ENCODE measurements at regions not wholly inside any gene's neighbourhood (a gene's known extent, or its start where the extent isn't known, plus 50 kb on each side); places are given as distances from the start of the nearest gene placed in this dataset.
A peak's percentile ranks its signal among the peaks of the same experiment; 100 is the strongest.
"Not testable (repeated sequence)": the region's sequence is repeated elsewhere in the genome, so short reads cannot be mapped to it uniquely, and the experiment has no call there.

- peak; percentile 3 for DNase-seq (ENCODE audit: low spot score)
Measured at GRCh38 chr13:90686442-90686841, 661.0 kb upstream of the MIR17HG start.

GRCh38 chr13:90689111-90689510 lies 658.4 kb upstream of the MIR17HG start:
- no peak for DNase-seq (ENCODE audit: low spot score)

DNA sequence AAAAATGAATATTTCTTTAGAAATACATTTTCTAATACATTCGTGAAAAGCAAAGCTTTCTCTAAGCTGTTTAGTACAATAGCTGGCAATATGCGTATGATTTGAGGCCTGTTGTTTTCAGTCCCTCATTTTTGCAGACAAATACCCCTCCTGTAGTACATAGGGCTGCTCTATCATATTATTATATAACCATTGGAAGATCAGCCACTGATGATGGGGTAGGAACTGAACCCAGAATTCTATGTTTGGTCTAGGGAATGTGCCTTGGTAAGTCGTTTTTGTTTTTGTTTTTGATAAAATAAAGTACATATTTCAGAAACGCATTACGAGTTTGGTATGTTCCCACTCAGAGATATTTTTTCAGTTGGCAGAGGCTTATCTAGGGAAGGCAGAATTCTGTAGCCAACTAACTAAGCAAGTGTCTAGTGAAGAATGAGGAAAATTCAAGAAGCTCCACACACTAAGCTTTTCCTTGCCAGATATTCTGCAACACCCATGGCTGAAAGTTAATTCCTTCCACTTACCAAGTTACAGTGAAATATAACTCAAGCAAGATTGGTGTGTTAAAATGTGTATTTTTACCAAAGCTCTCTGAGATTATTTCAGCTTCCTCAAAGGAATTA lies 656.9 kb upstream of the MIR17HG start:
- no peak for DNase-seq (ENCODE audit: low spot score)

DNA sequence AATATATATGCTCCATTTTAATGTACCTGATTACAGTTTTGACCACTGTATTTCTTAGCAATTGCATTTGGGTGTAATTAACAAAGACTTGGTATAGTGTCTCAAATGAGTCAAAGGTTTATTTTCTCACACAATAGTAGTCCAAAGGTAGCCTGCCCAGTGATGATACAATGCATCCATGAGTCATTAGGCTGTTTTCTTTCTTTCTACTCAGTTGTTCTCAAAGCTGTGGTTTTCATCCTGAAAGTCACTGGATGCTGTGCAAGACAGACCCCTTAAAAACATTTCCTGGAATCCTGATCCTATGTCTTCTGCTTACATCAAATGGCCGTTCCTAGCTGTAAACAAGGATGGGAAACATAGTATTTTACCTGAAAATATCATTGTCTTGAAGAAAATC lies 651.2 kb upstream of the MIR17HG start:
- DNase-seq (ENCODE audit: low spot score): no peak

DNA sequence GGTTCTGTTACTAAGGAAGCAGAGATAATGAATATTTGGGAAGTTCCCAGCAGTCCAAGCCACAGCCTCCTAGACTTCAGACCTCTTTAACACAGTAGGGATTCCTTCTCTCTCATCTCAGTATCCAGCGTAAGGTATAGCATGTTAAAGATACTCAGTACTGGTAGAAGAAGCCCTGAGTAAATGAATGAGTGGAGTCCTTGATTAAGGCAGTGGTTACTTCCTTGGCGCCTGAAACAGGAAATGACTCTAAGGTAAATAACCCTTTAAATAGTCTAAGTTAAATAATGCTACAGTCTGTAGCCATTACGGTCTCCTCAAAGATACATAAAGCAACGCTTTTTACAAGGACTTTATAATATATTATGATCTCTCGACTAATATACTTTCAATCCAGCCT lies 650.8 kb upstream of the MIR17HG start:
- no peak for DNase-seq (ENCODE audit: low spot score)

DNA sequence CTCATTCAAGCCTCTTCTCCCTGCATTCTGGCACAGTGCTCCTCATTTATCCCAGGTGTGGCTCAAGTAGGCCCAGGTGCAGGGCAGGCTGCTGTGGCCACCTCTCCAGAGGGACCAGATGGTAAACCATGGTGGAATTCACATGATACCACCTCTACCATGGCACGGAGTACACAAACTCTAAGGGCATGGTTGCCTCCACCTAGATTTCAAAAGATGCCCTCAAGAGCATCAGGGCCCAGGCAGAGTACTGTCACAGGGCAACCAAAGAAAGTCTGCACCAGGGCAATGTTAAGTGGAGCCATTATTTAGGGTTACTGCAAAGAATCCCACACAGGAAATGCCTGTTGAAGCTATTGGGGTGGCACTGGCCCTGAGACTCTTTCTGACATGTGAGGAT lies 647.1 kb upstream of the MIR17HG start:
- DNase-seq (ENCODE audit: low spot score): no peak

DNA sequence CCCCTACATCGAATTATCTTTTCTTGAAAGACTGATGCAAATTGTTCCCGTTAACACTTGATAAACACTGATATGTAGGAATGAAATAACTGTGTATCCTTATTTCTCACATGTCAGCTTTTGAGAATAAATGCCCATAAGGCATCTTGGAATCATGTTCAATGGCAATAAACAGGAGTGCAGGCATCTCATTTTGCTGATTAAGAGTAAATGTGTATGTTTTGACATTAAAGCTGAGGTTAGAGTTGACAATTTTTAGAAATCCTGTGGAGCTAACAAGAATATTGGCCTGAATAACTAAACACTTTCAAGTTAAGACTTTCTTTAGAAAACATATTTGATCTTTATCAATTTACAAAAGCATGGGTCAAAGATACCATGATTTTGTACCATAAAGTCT lies 646.2 kb upstream of the MIR17HG start:
- no peak for DNase-seq (ENCODE audit: low spot score)

DNA sequence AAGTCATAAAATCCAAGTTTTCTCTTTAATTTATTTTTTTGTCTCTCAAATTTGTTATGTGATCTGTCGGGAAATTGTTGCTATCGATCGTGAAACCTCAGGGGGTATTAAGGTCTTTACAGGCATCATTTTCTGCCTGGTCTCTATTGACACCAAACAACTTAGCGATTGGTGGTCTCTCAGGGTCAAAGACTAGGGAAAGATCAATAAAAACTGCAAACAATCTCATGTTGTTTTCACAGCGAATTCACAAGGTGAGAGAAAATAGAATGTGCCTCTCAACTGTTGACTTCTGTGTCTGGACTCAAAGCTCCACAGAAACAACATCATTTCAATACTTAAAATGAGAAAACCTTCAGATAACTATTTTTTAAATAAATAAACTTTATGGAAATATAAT lies 645.4 kb upstream of the MIR17HG start:
- DNase-seq (ENCODE audit: low spot score): no peak

GRCh38 chr13:90706631-90707030 lies 640.9 kb upstream of the MIR17HG start:
- no peak for DNase-seq (ENCODE audit: low spot score)

- no peak for DNase-seq (ENCODE audit: low spot score)
Measured at GRCh38 chr13:90708128-90708527, 639.4 kb upstream of the MIR17HG start.

GRCh38 chr13:90709319-90709718 lies 638.2 kb upstream of the MIR17HG start:
- no peak for DNase-seq (ENCODE audit: low spot score)

DNA sequence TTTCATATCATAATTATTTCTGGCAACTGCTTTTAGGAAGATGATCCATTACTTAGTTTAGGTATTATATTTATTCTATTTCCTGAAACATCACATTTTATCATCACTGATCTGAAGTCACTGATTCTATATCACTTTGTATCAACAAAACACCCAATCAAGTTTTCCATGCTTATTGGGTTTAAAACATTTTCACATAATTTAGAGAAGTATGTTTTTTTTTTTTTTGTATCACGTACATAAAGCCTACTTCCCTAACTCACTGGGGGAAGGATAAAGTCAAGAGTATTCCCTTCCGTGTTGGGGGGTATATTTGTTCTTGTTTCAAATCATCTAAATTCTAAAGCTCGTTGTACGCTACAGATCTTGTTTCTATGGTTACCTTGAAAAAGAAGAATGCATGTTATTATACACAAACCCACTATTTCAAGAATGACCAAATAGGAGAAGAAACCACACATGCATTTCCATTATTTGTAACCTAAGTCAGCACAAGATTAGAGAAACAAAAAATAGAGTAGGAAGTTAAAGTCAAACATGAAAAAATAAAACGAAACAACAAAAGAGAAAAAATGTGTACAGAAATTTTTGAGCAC lies 637.2 kb upstream of the MIR17HG start:
- no peak for DNase-seq (ENCODE audit: low spot score)

DNA sequence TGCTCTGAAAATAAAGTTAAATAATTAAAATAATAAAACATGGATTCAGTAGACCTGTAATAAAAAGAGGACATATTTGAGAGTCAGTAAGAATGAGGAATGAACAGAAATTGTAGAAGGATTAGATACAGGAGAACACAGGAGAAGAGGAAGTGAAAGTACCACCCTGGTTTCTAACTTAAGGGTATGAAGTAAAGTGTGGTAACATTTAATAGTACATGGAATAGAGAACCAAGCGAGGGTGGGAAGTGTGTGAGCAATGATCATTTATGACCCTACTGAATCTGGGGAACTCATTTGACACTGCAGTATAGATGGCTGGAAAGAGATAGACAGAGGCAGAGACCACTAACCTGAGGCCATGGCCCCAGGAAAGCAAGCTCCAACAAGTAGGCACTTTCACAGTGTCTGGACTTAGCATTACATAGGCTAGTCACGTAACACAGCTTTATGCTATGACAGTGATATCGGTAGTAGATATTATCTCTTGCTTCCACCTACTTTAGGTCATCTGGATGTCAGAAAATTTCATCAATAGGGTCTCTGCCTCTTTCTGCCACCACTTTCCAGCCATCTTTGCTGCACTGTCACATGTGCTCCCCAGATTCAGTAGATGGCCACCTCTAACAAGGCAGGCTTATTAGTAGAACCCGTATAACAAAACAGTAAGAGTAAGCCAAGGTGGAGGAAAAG lies 633.9 kb upstream of the MIR17HG start:
- no peak for DNase-seq (ENCODE audit: low spot score)

DNA sequence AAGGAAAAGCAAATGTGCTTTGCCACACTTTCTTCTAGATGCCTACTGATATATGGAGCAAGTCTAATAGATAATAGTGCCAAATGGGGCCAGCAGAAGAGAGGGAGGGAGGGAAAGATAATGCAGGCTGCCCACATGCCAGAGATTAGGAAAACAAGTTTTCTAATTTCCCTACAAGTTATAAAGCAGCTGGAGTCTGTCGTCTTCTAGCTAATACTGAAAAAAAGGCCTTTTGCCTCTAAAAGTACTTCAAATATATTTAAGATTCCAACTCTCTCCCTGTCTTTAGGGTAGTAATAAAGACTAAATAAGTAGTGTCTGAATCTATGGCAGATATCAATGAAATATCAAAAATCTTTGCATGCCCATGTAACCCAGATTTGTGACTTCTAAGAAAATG lies 632.0 kb upstream of the MIR17HG start:
- no peak for DNase-seq (ENCODE audit: low spot score)

GRCh38 chr13:90717451-90717936 lies 630.0 kb upstream of the MIR17HG start:
- DNase-seq (ENCODE audit: low spot score): no peak

DNA sequence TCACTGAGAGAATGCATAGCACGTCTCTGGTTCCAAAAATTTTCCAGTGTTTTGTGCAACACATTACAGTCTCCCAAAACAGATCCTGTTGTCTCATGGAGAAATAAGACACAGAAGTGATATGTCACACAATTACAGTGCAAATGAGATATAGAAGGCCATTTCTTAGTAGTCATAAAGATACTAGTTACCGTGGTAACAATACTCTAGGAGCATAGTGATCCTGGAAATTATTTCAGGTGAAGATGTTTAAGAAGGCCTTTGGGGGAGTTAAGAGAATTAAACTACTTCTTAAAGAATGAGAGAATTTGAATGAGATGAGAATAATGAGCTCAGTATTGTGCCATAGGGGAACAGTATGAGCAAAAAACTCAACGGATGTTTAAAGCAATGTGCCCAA lies 628.0 kb upstream of the MIR17HG start:
- no peak for DNase-seq (ENCODE audit: low spot score)

- DNase-seq (ENCODE audit: low spot score): no peak
Measured at GRCh38 chr13:90721937-90722336, 625.5 kb upstream of the MIR17HG start.

GRCh38 chr13:90723381-90723780 lies 624.1 kb upstream of the MIR17HG start:
- DNase-seq (ENCODE audit: low spot score): no peak

GRCh38 chr13:90726375-90726774 lies 621.1 kb upstream of the MIR17HG start:
- DNase-seq (ENCODE audit: low spot score): no peak

- DNase-seq (ENCODE audit: low spot score): no peak
Measured at GRCh38 chr13:90732049-90732448, 615.4 kb upstream of the MIR17HG start.

DNA sequence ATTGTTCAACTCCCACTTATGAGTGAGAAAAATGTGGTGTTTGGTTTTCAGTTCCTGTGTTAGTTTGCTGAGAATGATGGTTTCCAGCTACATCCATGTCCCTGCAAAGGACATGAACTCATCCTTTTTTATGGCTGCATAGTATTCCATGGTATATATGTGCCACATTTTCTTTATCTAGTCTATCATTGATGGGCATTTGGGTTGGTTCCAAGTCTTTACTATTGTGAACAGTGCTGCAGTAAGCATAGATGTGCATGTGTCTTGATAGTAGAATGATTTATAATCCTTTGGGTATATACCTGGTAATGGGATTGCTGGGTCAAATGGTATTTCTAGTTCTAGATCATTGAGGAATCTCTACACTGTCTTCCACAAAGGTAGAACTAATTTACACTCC lies 613.0 kb upstream of the MIR17HG start:
- DNase-seq (ENCODE audit: low spot score): not testable (repeated sequence)

- DNase-seq (ENCODE audit: low spot score): no peak
Measured at GRCh38 chr13:90738881-90739280, 608.6 kb upstream of the MIR17HG start.

GRCh38 chr13:90740099-90740498 lies 607.4 kb upstream of the MIR17HG start:
- DNase-seq (ENCODE audit: low spot score): no peak

DNA sequence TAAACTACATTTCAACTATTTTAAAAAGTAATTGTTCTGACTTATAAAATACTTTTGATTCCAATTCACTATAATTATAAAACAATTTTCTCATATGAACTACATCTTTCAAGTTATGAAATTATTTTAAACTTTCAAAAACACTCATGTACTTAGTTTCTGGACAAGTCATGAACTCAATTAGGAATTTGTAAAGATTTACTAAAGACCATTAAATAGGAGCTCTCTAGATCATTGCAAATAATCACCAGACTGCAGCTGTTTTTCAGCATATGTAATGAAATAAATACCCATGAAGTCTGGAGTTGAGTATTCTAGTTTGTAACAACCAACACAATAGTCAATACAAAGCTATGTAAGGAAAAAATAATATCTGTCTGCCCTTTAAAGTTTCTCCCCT lies 605.1 kb upstream of the MIR17HG start:
- DNase-seq (ENCODE audit: low spot score): no peak
